ENCODE measurements at regions not wholly inside any gene's neighbourhood (a gene's known extent, or its start where the extent isn't known, plus 50 kb on each side); places are given as distances from the start of the nearest gene placed in this dataset.

GRCh38 chr13:70769817-70770216 is 661.6 kb upstream of the KLHL1 start:
- H3K4me1 ChIP-seq (ENCODE audit: control insufficient read depth, insufficient read depth, low read length), result no peaks in the 10 kb centered on the region
- TF ChIP-seq ZNF202 (tag by site-specific recombination; IDR thresholded peaks at IDR 0.05; ENCODE audit: borderline replicate concordance) (no peak), ZNF76 (tag by site-specific recombination; IDR thresholded peaks at IDR 0.05; ENCODE audit: borderline replicate concordance, low read depth) (no peak), ZNF776 (tag by site-specific recombination; IDR thresholded peaks at IDR 0.05; ENCODE audit: borderline replicate concordance) (no peak), ZNF157 (tag by site-specific recombination; IDR thresholded peaks at IDR 0.05) (no peak), ZNF791 (tag by site-specific recombination; IDR thresholded peaks at IDR 0.05) (no peak), ZNF792 (tag by site-specific recombination; IDR thresholded peaks at IDR 0.05) (no peak), ZFP37 (tag by site-specific recombination; IDR thresholded peaks at IDR 0.05) (no peak), KLF1 (tag by site-specific recombination; IDR thresholded peaks at IDR 0.05) (no peak), SP7 (tag by site-specific recombination; IDR thresholded peaks at IDR 0.05) (no peak), ZNF654 (tag by site-specific recombination; IDR thresholded peaks at IDR 0.05; ENCODE audit: low read depth) (no peak), ZNF624 (tag by site-specific recombination; IDR thresholded peaks at IDR 0.05) (no peak)
- ChIA-PET POLR2A (no interaction called here), CTCF (no interaction called here)
- H3K9me3 ChIP-seq (ENCODE audit: control insufficient read depth, insufficient read depth, low read depth, low read length), result no peaks in the 10 kb centered on the region
- no peak overlapping the region for H3K27ac ChIP-seq (ENCODE audit: extremely low read depth, low read depth, low read length)
- no peaks in the 10 kb centered on the region for H3K36me3 ChIP-seq (ENCODE audit: control insufficient read depth in 2 of 2, insufficient read depth in 1 of 2, low read length in 2 of 2)
- no peak overlapping the region for H3K4me3 ChIP-seq (ENCODE audit: low read depth, low read length)

- H3K36me3 ChIP-seq (ENCODE audit: control insufficient read depth in 2 of 2, insufficient read depth in 1 of 2, low read length in 2 of 2), result no peaks in the 10 kb centered on the region
- ChIA-PET POLR2A (no interaction called here), CTCF (no interaction called here)
- H3K27ac ChIP-seq (ENCODE audit: extremely low read depth, low read depth, low read length), result no peak overlapping the region
- no peak for TF ChIP-seq REPIN1 (tag by site-specific recombination; IDR thresholded peaks at IDR 0.05; ENCODE audit: low read depth)
- no peak for TF ChIP-seq ZNF350 (tag by site-specific recombination; IDR thresholded peaks at IDR 0.05)
- TF ChIP-seq ZNF274 (IDR thresholded peaks at IDR 0.05; ENCODE audit: low read length), result no peak
- TF ChIP-seq ZNF274 (tag by site-specific recombination; IDR thresholded peaks at IDR 0.05; ENCODE audit: borderline replicate concordance), result no peak
- no peak for TF ChIP-seq ZSCAN16 (tag by site-specific recombination; IDR thresholded peaks at IDR 0.05)
- TF ChIP-seq ZNF530 (tag by site-specific recombination; IDR thresholded peaks at IDR 0.05; ENCODE audit: low read depth), result no peak
- no peak for TF ChIP-seq TRIM28 (IDR thresholded peaks at IDR 0.05; ENCODE audit: borderline replicate concordance, low read length)
- no peak for TF ChIP-seq ZNF433 (tag by site-specific recombination; IDR thresholded peaks at IDR 0.05; ENCODE audit: low read depth)
- no peak overlapping the region for H3K4me3 ChIP-seq (ENCODE audit: low read depth, low read length)
- no peaks in the 10 kb centered on the region for H3K4me1 ChIP-seq (ENCODE audit: control insufficient read depth, insufficient read depth, low read length)
- no peaks in the 10 kb centered on the region for H3K9me3 ChIP-seq (ENCODE audit: control insufficient read depth, insufficient read depth, low read depth, low read length)
Observed at GRCh38 chr13:70758932-70759331, 650.7 kb upstream of the KLHL1 start.

- no peaks in the 10 kb centered on the region for H3K9me3 ChIP-seq (ENCODE audit: control insufficient read depth, insufficient read depth, low read depth, low read length)
- no peak overlapping the region for H3K4me3 ChIP-seq (ENCODE audit: low read depth, low read length)
- CTCF ChIA-PET, result no interaction called here
- no peaks in the 10 kb centered on the region for H3K4me1 ChIP-seq (ENCODE audit: control insufficient read depth, insufficient read depth, low read length)
- POLR2A ChIA-PET, result no interaction called here
- no peaks in the 10 kb centered on the region for H3K36me3 ChIP-seq (ENCODE audit: control insufficient read depth in 2 of 2, insufficient read depth in 1 of 2, low read length in 2 of 2)
- H3K27ac ChIP-seq (ENCODE audit: extremely low read depth, low read depth, low read length), result no peak overlapping the region
- TF ChIP-seq INSM2 (tag by site-specific recombination; IDR thresholded peaks at IDR 0.05) (no peak), KLF17 (tag by site-specific recombination; IDR thresholded peaks at IDR 0.05) (no peak), ZNF514 (tag by site-specific recombination; IDR thresholded peaks at IDR 0.05) (no peak), ZNF148 (tag by site-specific recombination; IDR thresholded peaks at IDR 0.05; ENCODE audit: borderline replicate concordance) (no peak), PRDM4 (tag by site-specific recombination; IDR thresholded peaks at IDR 0.05) (no peak), IKZF3 (tag by site-specific recombination; IDR thresholded peaks at IDR 0.05) (no peak), KLF8 (tag by site-specific recombination; IDR thresholded peaks at IDR 0.05) (no peak)
Observed at GRCh38 chr13:70756088-70756487, 647.8 kb upstream of the KLHL1 start.

All from HEK293 (cell line).